HG02610 (cell line): ENCODE measurements at regions not wholly inside any gene's neighbourhood (a gene's known extent, or its start where the extent isn't known, plus 50 kb on each side); places are given as distances from the start of the nearest gene placed in this dataset.
"Not testable (repeated sequence)": the region's sequence is repeated elsewhere in the genome, so short reads cannot be mapped to it uniquely, and the experiment has no call there.

Experiments
- ATAC-seq: cut with Tn5 transposase; IDR thresholded peaks from one replicate; pipeline ENCODE4 v1.9.1; 2021; ENCODE audit warnings: mild to moderate bottlenecking, moderate library complexity; ENCODE audit not compliant: unreplicated experiment

GRCh38 chr10:27349987-27350386 lies 109.4 kb upstream of the ACBD5 start:
- no peak for ATAC-seq

- not testable (repeated sequence) for ATAC-seq
Measured at GRCh38 chr10:27347827-27348207, 107.2 kb upstream of the ACBD5 start.

- ATAC-seq: peak; percentile 40
Measured at GRCh38 chr10:27345455-27345920, 104.9 kb upstream of the ACBD5 start.

- peak; percentile 86 for ATAC-seq
Measured at GRCh38 chr10:27344568-27345454, 104.2 kb upstream of the ACBD5 start.

GRCh38 chr10:27341001-27341400 lies 100.4 kb upstream of the ACBD5 start:
- no peak for ATAC-seq

- not testable (repeated sequence) for ATAC-seq
Measured at GRCh38 chr10:27335246-27335645, 94.6 kb upstream of the ACBD5 start.

- no peak for ATAC-seq
Measured at GRCh38 chr10:27330074-27330473, 89.5 kb upstream of the ACBD5 start.

GRCh38 chr10:27328946-27329345 lies 88.3 kb upstream of the ACBD5 start:
- ATAC-seq: no peak

GRCh38 chr10:27326748-27327147 lies 86.2 kb upstream of the ACBD5 start:
- ATAC-seq: not testable (repeated sequence)

- ATAC-seq: peak; percentile 62
Measured at GRCh38 chr10:27319752-27320431, 79.3 kb upstream of the ACBD5 start.

GRCh38 chr10:27319139-27319538 lies 78.5 kb upstream of the ACBD5 start:
- not testable (repeated sequence) for ATAC-seq

GRCh38 chr10:27315082-27315481 lies 74.5 kb upstream of the ACBD5 start:
- ATAC-seq: not testable (repeated sequence)

- not testable (repeated sequence) for ATAC-seq
Measured at GRCh38 chr10:27313586-27313985, 73.0 kb upstream of the ACBD5 start.

GRCh38 chr10:27312854-27313253 lies 72.3 kb upstream of the ACBD5 start:
- no peak for ATAC-seq

GRCh38 chr10:27311809-27312208 lies 71.2 kb upstream of the ACBD5 start:
- not testable (repeated sequence) for ATAC-seq

- not testable (repeated sequence) for ATAC-seq
Measured at GRCh38 chr10:27298522-27298850, 57.9 kb upstream of the ACBD5 start.

- ATAC-seq: no peak
Measured at GRCh38 chr10:27297844-27298521, 57.4 kb upstream of the ACBD5 start.

- ATAC-seq: not testable (repeated sequence)
Measured at GRCh38 chr10:27296285-27296684, 55.7 kb upstream of the ACBD5 start.

- ATAC-seq: peak; percentile 72
Measured at GRCh38 chr10:27291253-27291895, 50.8 kb upstream of the ACBD5 start.
